PC-3 (cell line): ENCODE measurements at regions not wholly inside any gene's neighbourhood (a gene's known extent, or its start where the extent isn't known, plus 50 kb on each side); places are given as distances from the start of the nearest gene placed in this dataset.

Experiments used
- ATAC-seq: fragments of 200-7000 bp; cut with Tn5 transposase; 2 replicates; pipeline ENCODE4 v1.9.1; 2020; ENCODE audit warnings: mild to moderate bottlenecking, moderate library complexity
- BruUV-seq: library from RNA; stranded (reverse); fragments of 400-500 nt; replicated peaks from 2 replicates; lab custom pipeline; 2021; lab: Mats Ljungman, UMichigan
- CTCF ChIA-PET: fragments of 300-600 bp; sonication (Branson Sonifier 250); formaldehyde crosslinking; loops from one replicate; lab custom pipeline; 2022; ENCODE audit warnings: antibody characterized with exemption; lab: Charles Lee
- POLR2A ChIA-PET: fragments of 300-600 bp; sonication (Branson Sonifier 250); formaldehyde crosslinking; loops from one replicate; lab custom pipeline; 2022; ENCODE audit warnings: antibody characterized with exemption; ENCODE audit not compliant: unreplicated experiment; lab: Charles Lee
- DNase-seq: peaks from one replicate; pipeline ENCODE4 v3.0.0-alpha.2; 2015
- H2AFZ ChIP-seq: fragments of 300-600 bp; sonication (generic); 2 replicates; pipeline ENCODE4 v1.6.0; 2016; ENCODE audit warnings: antibody characterized with exemption, low read length
- H3F3A ChIP-seq: fragments of 300-600 bp; sonication (generic); one replicate; pipeline ENCODE4 v1.6.0; 2017; ENCODE audit warnings: antibody characterized with exemption, low read length, control low read depth, mild to moderate bottlenecking; ENCODE audit not compliant: unreplicated experiment
- H3K27ac ChIP-seq: fragments of 300-600 bp; sonication (generic); 2 replicates; pipeline ENCODE4 v1.5.1; 2016; ENCODE audit warnings: mild to moderate bottlenecking, low read length
- H3K27me3 ChIP-seq: fragments of 300-600 bp; sonication (generic); 2 replicates; pipeline ENCODE4 v1.6.1; 2016; ENCODE audit warnings: low read length, mixed read lengths
- H3K36me3 ChIP-seq: fragments of 300-600 bp; sonication (generic); 2 replicates; pipeline ENCODE4 v1.6.1; 2016; ENCODE audit warnings: low read depth, mixed run types, low read length, mixed read lengths
- H3K4me1 ChIP-seq: fragments of 300-600 bp; sonication (generic); 2 replicates; pipeline ENCODE4 v1.5.1; 2016; ENCODE audit warnings: low read length; ENCODE audit not compliant: insufficient read depth
- H3K4me2 ChIP-seq: fragments of 300-600 bp; sonication (generic); 2 replicates; pipeline ENCODE4 v1.6.0; 2016; ENCODE audit warnings: low read length
- H3K4me3 ChIP-seq: fragments of 300-600 bp; sonication (generic); 2 replicates; pipeline ENCODE4 v1.5.1; 2016; ENCODE audit warnings: mild to moderate bottlenecking, low read length, mixed read lengths
- H3K79me2 ChIP-seq: fragments of 300-600 bp; sonication (generic); 2 replicates; pipeline ENCODE4 v1.6.1; 2017; ENCODE audit warnings: low read length, mixed read lengths
- H3K9ac ChIP-seq: fragments of 300-600 bp; sonication (generic); 2 replicates; pipeline ENCODE4 v1.6.0; 2016; ENCODE audit warnings: mild to moderate bottlenecking, low read length
- H3K9me2 ChIP-seq: fragments of 300-600 bp; sonication (generic); replicated peaks from 2 replicates; pipeline ENCODE4 v1.6.1; 2016; ENCODE audit warnings: mixed run types, low read length, mixed read lengths
- H3K9me3 ChIP-seq: fragments of 300-600 bp; sonication (generic); 2 replicates; pipeline ENCODE4 v1.6.1; 2016; ENCODE audit warnings: low read length, mixed read lengths
- H4K20me1 ChIP-seq: fragments of 300-600 bp; sonication (generic); 2 replicates; pipeline ENCODE4 v1.6.1; 2016; ENCODE audit warnings: low read length, mixed read lengths
- CTCF ChIP-seq: fragments of 300-600 bp; sonication (generic); conservative IDR thresholded peaks from 2 replicates; pipeline ENCODE4 v1.5.1; 2017; ENCODE audit warnings: antibody characterized with exemption, low read depth, mild to moderate bottlenecking, low read length
- EZH2 ChIP-seq: fragments of 300-600 bp; sonication (generic); IDR thresholded peaks from one replicate; pipeline ENCODE4 v1.6.1; 2017; ENCODE audit warnings: antibody characterized with exemption, mild to moderate bottlenecking, low read length; ENCODE audit not compliant: unreplicated experiment
- EZH2phosphoT487 ChIP-seq: fragments of 300-600 bp; sonication (generic); IDR thresholded peaks from 2 replicates; pipeline ENCODE4 v1.6.1; 2018; ENCODE audit warnings: mild to moderate bottlenecking, antibody characterized with exemption, low read length, borderline replicate concordance
- intact Hi-C: fragments of 100-400 bp; cut with micrococcal nuclease; formaldehyde crosslinking; loops from 2 replicates; pipeline ENCODE4 v1.9.0; 2023

- peaks cover 12% of the 10 kb centered on the region; the same call in 1 of the 2 replicates for H3K27me3 ChIP-seq
- H3K4me3 ChIP-seq: no peak overlapping the region
- TF ChIP-seq CTCF (peak; percentile 69), EZH2 (no peak)
- H3K4me2 ChIP-seq: no peak overlapping the region
- H3F3A ChIP-seq: no peaks in the 10 kb centered on the region
- H3K79me2 ChIP-seq: no peaks in the 10 kb centered on the region
- H3K9me3 ChIP-seq: no peaks in the 10 kb centered on the region
- no peaks in the 10 kb centered on the region for H3K36me3 ChIP-seq
- no TSS peak for BruUV-seq
- H4K20me1 ChIP-seq: no peaks in the 10 kb centered on the region
- no peak overlapping the region for H3K27ac ChIP-seq
- H3K4me1 ChIP-seq: no peaks in the 10 kb centered on the region
- peak; percentile 78 for ATAC-seq
- H2AFZ ChIP-seq: no peak overlapping the region
- H3K9ac ChIP-seq: no peak overlapping the region
- DNase-seq: peak; percentile 66
- ChIA-PET CTCF (interaction anchor here (0.5 to 1.1 kb wide), 3 partner anchors 216 to 503 kb away, joined by 3 to 9 read pairs (median 4); no protein-coding TSS in a partner anchor), POLR2A (no interaction called here)
- no peaks in the 10 kb centered on the region for H3K9me2 ChIP-seq
- intact Hi-C loops: loop anchor here (10.0 kb wide), 1 partner anchor 202 kb away; no protein-coding TSS in a partner anchor
These were observed 136.1 kb upstream of the WSCD2 start for GRCh38 chr12:107992870-107993451.

- Histone ChIP-seq H4K20me1 (no peaks in the 10 kb centered on the region), H3K9me3 (no peaks in the 10 kb centered on the region), H3K9ac (no peak overlapping the region), H2AFZ (no peak overlapping the region), H3F3A (no peaks in the 10 kb centered on the region), H3K4me1 (no peaks in the 10 kb centered on the region), H3K36me3 (no peaks in the 10 kb centered on the region), H3K27ac (no peak overlapping the region), H3K27me3 (peaks cover 12% of the 10 kb centered on the region), H3K4me3 (no peak overlapping the region), H3K9me2 (no peaks in the 10 kb centered on the region), H3K79me2 (no peaks in the 10 kb centered on the region), H3K4me2 (no peak overlapping the region)
- intact Hi-C loops: loop anchor here (10.0 kb wide), 1 partner anchor 196 kb away; no protein-coding TSS in a partner anchor
- BruUV-seq: no TSS peak
- DNase-seq: no peak
- TF ChIP-seq EZH2: no peak
- no peak for TF ChIP-seq EZH2phosphoT487
- no peak for TF ChIP-seq CTCF
- ATAC-seq: no peak
- POLR2A ChIA-PET: interaction anchor here (0.7 kb wide), 1 partner anchor 1105 kb away, joined by 3 read pairs; no protein-coding TSS in a partner anchor
- CTCF ChIA-PET: no interaction called here
These were observed 130.2 kb upstream of the WSCD2 start for GRCh38 chr12:107998863-107999262.

GRCh38 chr12:108000111-108000510 is 129.0 kb upstream of the WSCD2 start:
- no peak for TF ChIP-seq EZH2
- no peak for TF ChIP-seq CTCF
- TF ChIP-seq EZH2phosphoT487: no peak
- no peak overlapping the region for H3K27ac ChIP-seq
- H3F3A ChIP-seq: no peaks in the 10 kb centered on the region
- peaks cover 11% of the 10 kb centered on the region for H3K27me3 ChIP-seq
- no peak for DNase-seq
- ChIA-PET POLR2A (interaction anchor here (0.5 kb wide), 1 partner anchor 515 kb away, joined by 3 read pairs; the partner anchor contains the start of gene FICD), CTCF (no interaction called here)
- no peak overlapping the region for H2AFZ ChIP-seq
- no peaks in the 10 kb centered on the region for H3K79me2 ChIP-seq
- no peaks in the 10 kb centered on the region for H3K36me3 ChIP-seq
- H3K9ac ChIP-seq: no peak overlapping the region
- no peaks in the 10 kb centered on the region for H3K9me2 ChIP-seq
- H3K4me2 ChIP-seq: no peak overlapping the region
- no peak overlapping the region for H3K4me3 ChIP-seq
- BruUV-seq: no TSS peak
- intact Hi-C loops: no loop called here
- H4K20me1 ChIP-seq: no peaks in the 10 kb centered on the region
- no peaks in the 10 kb centered on the region for H3K9me3 ChIP-seq
- H3K4me1 ChIP-seq: no peaks in the 10 kb centered on the region
- no peak for ATAC-seq
